ENCODE measurements at regions not wholly inside any gene's neighbourhood (a gene's known extent, or its start where the extent isn't known, plus 50 kb on each side); places are given as distances from the start of the nearest gene placed in this dataset.

- Mint-ChIP-seq H3K4me3 (ENCODE audit: unreplicated experiment) (no peak overlapping the region), H3K27ac (ENCODE audit: unreplicated experiment) (no peak overlapping the region), H3K4me1 (ENCODE audit: unreplicated experiment) (no peaks in the 10 kb centered on the region), H3K27me3 (ENCODE audit: unreplicated experiment) (peaks cover 15% of the 10 kb centered on the region), H3K36me3 (ENCODE audit: unreplicated experiment) (no peaks in the 10 kb centered on the region), H3K9me3 (ENCODE audit: unreplicated experiment) (no peaks in the 10 kb centered on the region)
- DNase-seq (ENCODE audit: extremely low spot score, unreplicated experiment), result no peak
- no peak for TF ChIP-seq CTCF (IDR thresholded peaks at IDR 0.05)
These were observed 274.9 kb upstream of the ADARB2 start for GRCh38 chr10:2012209-2012608.

GRCh38 chr10:2011106-2011716, 273.9 kb upstream of the ADARB2 start:
- H3K36me3 Mint-ChIP-seq (ENCODE audit: unreplicated experiment), result no peaks in the 10 kb centered on the region
- peaks cover 4% of the 10 kb centered on the region for H3K9me3 Mint-ChIP-seq (ENCODE audit: unreplicated experiment)
- DNase-seq (ENCODE audit: extremely low spot score, unreplicated experiment), result no peak
- H3K27ac Mint-ChIP-seq (ENCODE audit: unreplicated experiment), result no peak overlapping the region
- peaks cover 17% of the 10 kb centered on the region for H3K27me3 Mint-ChIP-seq (ENCODE audit: unreplicated experiment)
- no peak for TF ChIP-seq CTCF (IDR thresholded peaks at IDR 0.05)
- no peak overlapping the region for H3K4me3 Mint-ChIP-seq (ENCODE audit: unreplicated experiment)
- no peaks in the 10 kb centered on the region for H3K4me1 Mint-ChIP-seq (ENCODE audit: unreplicated experiment)

- no peaks in the 10 kb centered on the region for H3K4me1 Mint-ChIP-seq (ENCODE audit: unreplicated experiment)
- no peak for TF ChIP-seq CTCF (IDR thresholded peaks at IDR 0.05)
- H3K9me3 Mint-ChIP-seq (ENCODE audit: unreplicated experiment), result peaks cover 5% of the 10 kb centered on the region
- no peaks in the 10 kb centered on the region for H3K36me3 Mint-ChIP-seq (ENCODE audit: unreplicated experiment)
- DNase-seq (ENCODE audit: extremely low spot score, unreplicated experiment), result no peak
- no peak overlapping the region for H3K4me3 Mint-ChIP-seq (ENCODE audit: unreplicated experiment)
- peaks cover 18% of the 10 kb centered on the region for H3K27me3 Mint-ChIP-seq (ENCODE audit: unreplicated experiment)
- H3K27ac Mint-ChIP-seq (ENCODE audit: unreplicated experiment), result no peak overlapping the region
These were observed 268.2 kb upstream of the ADARB2 start for GRCh38 chr10:2005546-2005945.

- Mint-ChIP-seq H3K9me3 (ENCODE audit: unreplicated experiment) (no peaks in the 10 kb centered on the region), H3K27ac (ENCODE audit: unreplicated experiment) (no peak overlapping the region), H3K4me1 (ENCODE audit: unreplicated experiment) (no peaks in the 10 kb centered on the region), H3K36me3 (ENCODE audit: unreplicated experiment) (no peaks in the 10 kb centered on the region), H3K27me3 (ENCODE audit: unreplicated experiment) (peaks cover 21% of the 10 kb centered on the region), H3K4me3 (ENCODE audit: unreplicated experiment) (no peak overlapping the region)
- DNase-seq (ENCODE audit: extremely low spot score, unreplicated experiment), result no peak
- TF ChIP-seq CTCF (IDR thresholded peaks at IDR 0.05), result no peak
These were observed 255.6 kb upstream of the ADARB2 start for GRCh38 chr10:1992930-1993329.

GRCh38 chr10:1989090-1989489, 251.8 kb upstream of the ADARB2 start:
- Mint-ChIP-seq H3K27ac (ENCODE audit: unreplicated experiment) (no peak overlapping the region), H3K36me3 (ENCODE audit: unreplicated experiment) (no peaks in the 10 kb centered on the region), H3K9me3 (ENCODE audit: unreplicated experiment) (no peaks in the 10 kb centered on the region), H3K4me3 (ENCODE audit: unreplicated experiment) (no peak overlapping the region), H3K27me3 (ENCODE audit: unreplicated experiment) (peaks cover 22% of the 10 kb centered on the region), H3K4me1 (ENCODE audit: unreplicated experiment) (no peaks in the 10 kb centered on the region)
- TF ChIP-seq CTCF (IDR thresholded peaks at IDR 0.05), result no peak
- no peak for DNase-seq (ENCODE audit: extremely low spot score, unreplicated experiment)
